NCI-H524 (cell line): ENCODE measurements at regions not wholly inside any gene's neighbourhood (a gene's known extent, or its start where the extent isn't known, plus 50 kb on each side); places are given as distances from the start of the nearest gene placed in this dataset.
"Not testable (repeated sequence)": the region's sequence is repeated elsewhere in the genome, so short reads cannot be mapped to it uniquely, and the experiment has no call there.

Source experiments
- DNase-seq, 2 experiments: peaks; one replicate each; lab custom pipeline; 2025; lab: John Stamatoyannopoulos, UW

DNA sequence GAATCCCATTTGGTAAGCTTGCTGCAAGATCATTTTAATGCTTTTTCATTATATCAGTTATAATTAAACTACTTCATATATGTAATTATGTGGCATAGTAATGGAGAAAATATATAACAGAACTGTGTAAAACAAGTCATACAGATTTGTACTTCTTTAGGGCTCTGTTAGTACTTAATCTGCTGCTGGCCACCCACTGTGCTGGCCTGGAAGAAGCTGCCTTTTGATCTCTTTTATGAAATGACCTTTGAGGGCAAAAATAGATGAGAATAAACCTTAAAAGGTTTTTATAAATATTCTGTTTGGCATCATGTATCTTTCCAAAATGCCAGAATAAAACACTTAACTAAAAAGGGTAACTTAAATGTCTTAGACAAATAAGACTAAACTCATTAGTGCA lies 262.9 kb downstream of the ZIC1 start:
- DNase-seq, result peak in 1 of 2 experiments; percentile 23

DNA sequence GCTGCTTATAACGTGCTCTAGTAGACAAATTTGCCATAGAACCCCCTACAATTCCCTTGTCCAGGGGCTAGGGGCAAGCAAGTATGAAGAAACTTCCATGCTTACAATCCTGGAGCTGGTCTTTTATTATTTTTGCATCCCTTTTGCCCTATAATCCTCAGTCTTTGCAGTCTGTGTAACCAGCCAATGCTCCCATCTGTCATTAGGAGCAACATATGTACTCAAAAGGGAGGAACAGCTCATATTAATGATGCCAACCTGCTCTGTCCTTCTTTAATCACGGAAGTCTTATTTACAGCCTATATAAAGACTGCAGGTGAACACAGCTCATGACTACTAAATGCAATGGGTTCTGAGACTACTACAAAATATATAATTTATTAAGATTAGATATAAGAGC lies 263.3 kb downstream of the ZIC1 start:
- DNase-seq, result peak; percentile 80 to 90

DNA sequence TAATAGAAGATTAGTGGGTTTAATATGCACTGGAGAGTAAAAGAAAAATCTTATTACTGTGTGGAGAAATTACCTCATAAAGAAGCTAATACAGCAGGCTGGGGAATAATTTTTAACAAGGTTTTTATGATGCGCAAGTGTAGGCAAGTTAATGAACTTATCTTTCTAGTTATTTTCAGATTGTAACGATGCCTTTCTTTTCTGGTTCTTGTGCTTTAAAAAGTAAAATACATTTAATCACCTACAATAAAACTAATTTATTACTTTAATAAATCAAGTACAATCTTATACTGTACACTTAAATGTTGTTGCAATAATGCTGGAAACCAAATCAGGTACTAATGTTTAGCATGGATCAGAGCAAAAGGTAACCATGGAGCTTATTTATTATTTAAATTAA lies 266.6 kb downstream of the ZIC1 start:
- DNase-seq, result no peak

DNA sequence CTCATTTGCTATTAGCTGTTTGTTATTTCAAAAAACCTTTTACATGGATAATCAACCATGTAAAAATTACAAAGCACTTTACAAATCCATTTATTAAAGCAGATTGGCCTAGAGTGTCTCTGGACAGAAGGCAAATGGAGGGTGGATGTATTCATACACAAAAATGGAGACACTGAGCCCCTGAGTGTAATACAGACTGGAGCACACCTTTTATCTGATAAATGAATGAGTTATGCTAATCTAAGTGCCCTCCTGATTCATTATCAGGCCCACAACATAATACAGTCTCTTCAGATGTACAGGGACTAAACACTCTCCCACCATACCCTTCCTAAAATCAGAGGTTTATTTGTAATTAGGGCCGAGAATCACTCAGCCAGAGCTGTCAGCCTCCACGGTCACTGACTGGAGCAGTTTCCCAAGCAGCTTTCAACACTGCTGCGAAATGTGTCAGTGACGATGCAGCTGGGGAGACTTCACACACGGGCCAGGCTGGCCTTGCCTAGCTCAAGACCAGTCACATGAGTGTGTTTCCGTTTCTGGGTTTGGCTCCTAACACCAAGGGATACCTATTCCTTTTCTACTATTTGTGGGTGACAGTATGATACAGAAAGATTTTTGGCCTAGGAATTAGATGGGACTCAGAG lies 271.8 kb downstream of the ZIC1 start:
- peak in 1 of 2 experiments; percentile 20 for DNase-seq

DNA sequence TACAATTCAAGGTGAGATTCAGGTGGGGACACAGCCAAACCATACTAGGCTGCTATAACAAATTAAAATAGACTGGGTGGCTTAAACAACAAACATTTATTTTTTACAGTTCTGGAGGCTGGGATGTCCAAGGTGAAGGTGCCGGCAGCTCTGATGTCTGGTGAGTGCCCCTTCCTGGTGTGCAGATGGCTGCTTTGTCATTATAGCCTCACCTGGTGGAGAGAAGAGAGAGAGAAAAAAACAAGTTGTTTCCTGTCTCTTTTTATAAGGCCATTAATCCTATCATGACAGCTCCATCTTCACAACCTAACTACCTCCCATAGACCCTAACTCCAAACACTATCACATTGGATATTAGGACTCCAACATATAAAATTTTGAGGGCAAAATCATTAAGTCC lies 279.7 kb downstream of the ZIC1 start:
- DNase-seq, result peak in 1 of 2 experiments; percentile 17

DNA sequence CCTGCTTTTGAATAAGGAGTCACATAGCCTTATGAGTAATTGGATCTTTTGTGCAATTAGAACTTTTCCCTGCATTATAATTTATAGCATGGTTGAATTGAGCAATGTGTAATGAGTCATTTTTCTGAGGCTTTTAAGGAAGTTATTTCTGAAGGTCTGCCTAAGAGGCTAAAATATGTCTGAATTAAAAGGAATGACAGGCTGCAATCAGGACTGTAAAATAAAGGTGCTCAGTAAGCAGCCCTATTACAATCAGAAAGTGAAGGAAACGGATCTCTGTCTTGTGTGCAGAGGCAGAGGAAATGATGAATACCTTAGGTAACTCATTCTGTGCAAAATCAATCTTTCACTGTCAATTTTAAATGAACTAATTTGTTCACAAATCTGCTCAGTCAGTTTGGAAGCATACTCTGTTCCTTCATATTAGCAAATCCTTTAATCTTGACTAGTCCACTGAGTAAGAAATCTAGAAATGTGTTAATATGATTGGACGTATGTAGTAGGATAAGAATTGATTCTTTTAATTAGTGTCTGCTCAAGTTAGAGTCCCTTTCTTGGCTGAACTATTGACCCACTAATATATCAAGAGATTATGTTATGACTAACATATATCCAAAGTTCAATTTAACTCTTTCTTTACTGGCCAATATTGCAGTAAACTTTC lies 290.1 kb downstream of the ZIC1 start:
- no peak for DNase-seq

DNA sequence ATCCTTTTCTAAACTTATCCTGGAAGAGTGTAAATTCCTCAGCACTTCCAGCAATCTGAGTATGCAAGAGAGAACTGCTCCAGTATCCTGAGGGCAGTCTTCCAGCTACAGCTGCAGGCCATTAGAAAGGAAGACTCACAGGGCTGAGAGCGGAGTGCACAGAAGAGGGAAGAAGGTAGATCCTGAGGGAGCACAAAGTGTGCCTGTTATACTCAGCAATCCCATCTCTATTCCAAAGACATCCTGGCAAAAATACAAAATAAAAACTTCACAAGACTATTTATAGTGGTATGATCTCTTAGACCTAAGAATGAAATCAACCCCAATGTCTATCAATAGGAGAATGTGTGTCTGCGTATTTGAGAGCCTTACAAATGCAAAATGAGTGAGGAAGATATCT lies 292.0 kb downstream of the ZIC1 start:
- no peak for DNase-seq

DNA sequence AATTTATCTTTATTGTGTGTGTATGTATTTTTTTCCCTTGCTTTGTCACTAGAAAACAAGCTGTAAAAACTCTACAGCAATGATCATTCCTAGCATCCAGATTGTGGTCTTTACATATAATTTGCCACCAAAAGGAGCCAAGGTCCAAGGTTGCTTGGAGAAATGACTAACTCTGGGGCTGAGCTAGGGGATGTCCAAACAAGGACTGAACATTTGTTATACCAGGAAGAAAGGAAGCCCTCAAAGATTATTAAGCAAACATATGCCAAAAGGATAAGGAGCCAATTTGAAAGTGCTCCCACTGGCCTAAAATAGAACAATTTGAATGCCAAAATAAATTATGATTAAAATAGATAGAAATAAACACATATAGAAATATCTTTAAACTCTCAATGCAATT lies 293.3 kb downstream of the ZIC1 start:
- no peak for DNase-seq

DNA sequence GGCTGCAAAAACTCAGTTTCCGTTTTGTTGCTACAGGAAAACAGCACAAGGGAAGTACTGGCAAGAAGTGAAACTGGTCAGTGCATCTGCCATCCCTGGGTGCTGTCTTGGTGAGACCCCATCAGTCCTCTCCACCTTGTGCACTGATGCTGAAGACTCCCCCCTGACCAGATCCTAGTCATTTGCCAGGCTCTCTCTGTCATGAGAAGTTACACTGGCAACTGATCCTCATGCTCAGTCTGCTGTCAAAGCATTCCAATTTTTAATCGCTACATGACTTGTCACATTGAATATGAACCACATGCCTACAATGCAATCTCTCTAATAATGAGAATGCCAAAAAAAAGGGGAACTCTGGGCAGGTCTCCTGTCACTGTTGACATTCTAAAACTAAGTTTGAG lies 296.5 kb downstream of the ZIC1 start:
- DNase-seq, result no peak

DNA sequence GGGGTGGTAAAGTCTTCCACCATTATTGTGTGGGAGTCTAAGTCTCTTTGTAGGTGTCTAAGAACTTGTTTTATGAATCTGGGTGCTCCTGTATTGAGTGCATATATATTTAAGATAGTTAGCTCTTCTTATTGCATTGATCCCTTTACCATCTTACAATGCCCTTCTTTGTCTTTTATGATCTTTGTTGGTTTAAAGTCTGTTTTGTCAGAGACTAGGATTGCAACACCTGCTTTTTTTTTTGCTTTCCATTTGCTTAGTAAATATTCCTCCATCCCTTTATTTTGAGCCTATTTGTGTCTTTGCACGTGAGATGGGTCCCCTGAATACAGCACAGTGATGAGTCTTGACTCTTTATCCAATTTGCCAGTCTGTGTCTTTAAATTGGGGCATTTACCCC lies 301.6 kb downstream of the ZIC1 start:
- DNase-seq, result not testable (repeated sequence)

DNA sequence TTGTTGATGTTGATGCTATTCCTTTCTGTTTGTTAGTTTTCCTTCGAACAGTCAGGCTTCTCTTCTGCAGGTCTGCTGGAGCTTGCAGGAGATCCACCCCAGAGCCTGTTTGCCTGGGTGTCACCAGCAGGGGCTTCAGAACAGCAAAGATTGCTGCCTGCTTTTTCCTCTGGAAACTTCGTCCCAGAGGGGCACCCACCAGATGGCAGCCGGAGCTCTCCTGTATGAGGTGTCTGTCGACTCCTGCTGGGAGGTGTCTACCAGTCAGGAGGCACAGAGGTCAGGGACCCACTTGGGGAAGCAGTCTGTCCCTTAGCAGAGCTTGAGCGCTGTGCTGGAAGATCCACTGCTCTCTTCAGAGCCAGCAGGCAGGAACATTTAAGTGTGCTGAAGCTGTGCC lies 303.2 kb downstream of the ZIC1 start:
- DNase-seq, result peak; percentile 43 to 76

DNA sequence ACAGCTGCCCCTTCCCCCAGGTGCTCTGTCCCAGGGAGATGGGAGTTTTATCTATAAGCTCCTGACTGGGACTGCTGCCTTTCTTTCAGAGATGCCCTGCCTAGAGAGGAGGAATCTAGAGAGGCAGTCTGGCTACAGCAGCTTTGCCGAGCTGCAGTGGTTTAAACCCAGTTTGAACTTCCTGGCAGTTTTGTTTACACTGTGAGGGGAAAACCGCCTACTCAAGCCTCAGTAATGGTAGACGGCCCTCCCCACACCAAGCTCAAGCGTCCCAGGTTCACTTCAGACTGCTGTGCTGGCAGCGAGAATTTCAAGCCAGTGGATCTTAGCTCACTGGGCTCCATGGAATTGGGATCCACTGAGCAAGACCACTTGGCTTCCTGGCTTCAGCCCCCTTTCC lies 303.6 kb downstream of the ZIC1 start:
- DNase-seq, result not testable (repeated sequence)

DNA sequence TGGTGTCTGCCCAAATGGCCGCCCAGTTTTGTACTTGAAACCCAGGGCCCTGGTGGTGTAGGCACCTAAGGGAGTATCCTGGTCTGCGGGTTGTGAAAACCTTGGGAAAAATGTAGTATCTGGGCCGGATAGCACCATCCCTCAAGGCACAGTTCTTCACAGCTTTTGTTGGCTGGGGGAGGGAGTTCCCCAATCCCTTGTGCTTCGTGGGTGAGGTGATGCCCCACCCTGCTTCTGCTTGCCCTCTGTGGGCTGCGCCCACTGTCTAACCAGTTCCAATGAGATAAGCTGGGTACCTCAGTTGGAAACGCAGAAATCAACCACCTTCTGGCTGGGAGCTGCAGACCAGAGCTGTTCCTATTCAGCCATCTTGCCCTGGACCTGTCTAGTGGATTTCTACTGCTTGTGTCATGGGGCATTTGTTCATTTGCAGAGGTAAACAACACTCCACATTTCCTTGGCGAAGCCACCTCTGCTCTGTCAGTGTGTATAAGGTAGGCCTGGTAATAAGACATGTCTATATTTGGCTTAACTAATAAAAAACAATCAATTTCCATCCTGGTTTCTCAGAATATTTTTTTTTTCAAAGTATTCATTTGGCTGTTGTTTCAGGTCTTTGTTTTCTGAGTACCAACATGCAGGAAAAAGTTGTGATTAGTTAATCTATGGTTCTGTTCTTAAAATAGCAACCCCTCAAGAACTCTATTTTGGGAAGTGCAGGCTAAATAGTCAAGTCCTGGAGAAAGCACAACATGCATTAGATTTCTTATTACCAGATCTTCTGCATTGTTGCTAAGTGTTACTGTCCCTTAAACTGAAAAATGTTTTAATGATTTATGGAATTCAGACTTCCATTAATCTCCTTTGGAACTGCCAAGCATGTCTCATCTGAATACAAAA lies 304.3 kb downstream of the ZIC1 start:
- DNase-seq, result no peak

DNA sequence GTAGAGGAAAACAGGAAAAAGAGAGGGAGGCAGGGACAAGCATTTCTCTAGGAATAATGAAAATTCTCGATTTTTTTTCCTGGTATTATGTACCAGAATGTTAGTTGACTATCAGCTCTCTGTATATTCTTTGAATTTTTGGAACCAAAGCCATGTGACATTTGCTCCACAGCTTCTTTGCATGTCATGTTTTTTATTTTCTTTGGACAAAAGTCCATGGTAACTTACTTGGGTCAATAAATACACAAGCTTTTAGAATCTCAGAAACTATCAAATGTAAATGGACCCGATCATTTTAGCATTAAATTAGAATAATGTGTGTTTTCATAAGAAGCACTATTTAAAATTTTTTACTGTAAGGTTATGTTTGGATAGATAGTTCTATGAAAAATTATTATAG lies 320.5 kb downstream of the ZIC1 start:
- DNase-seq, result no peak

DNA sequence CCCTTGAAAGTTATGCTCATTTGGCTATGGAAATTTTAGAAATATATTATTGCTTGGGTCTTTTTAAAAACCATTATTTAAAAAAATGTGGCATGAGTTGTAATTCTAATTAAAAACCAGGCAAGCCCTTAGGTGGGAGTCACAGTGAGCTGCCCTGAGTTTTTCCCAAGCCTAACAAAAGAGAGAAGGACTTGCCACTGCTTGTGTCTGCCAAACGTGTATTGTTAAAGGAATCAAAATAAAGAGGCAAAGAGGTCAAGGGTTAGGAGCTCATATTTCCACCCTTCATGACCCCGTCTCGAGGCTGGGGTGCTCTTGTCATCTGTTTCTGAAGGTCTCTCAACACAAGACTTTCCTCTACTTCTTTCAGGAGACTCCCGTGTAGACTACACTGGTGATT lies 321.1 kb downstream of the ZIC1 start:
- no peak for DNase-seq

DNA sequence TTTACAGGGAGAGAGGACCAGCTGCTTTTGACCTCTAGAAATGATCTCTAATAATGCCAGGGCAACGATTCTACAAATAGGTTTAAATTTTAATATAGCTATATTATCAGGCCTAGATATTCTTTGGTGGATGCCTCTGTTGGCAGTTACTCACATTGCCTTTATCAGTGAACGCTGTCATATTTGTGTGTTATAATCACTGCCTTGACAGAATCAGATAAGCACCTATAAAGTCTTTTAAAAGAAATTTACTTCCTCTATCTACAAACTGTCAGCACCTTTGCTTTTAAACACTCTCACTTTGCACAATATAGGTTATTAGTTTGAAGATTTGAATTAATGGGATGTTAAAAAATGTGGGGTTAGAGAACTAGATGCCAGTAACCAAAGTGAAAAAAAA lies 324.1 kb downstream of the ZIC1 start:
- DNase-seq, result no peak

DNA sequence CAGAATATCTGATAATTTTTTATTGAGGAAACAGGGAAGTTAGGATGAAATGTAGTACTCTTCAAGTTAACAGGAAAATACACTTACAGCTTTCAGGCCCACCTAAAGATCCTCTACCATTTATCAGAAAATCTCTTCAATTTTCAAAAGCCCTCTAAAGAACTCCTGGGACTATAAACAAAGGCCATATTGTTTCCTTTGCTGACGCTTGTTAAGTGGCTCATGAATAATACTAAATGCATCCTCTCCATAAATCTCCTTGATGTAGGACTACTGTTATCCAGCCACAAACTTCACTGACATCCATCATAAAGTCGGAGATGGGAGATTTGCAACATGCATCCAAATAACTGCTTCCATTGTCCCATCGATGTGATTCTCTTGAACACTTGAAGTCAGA lies 326.5 kb downstream of the ZIC1 start:
- peak in 1 of 2 experiments; percentile 36 for DNase-seq

DNA sequence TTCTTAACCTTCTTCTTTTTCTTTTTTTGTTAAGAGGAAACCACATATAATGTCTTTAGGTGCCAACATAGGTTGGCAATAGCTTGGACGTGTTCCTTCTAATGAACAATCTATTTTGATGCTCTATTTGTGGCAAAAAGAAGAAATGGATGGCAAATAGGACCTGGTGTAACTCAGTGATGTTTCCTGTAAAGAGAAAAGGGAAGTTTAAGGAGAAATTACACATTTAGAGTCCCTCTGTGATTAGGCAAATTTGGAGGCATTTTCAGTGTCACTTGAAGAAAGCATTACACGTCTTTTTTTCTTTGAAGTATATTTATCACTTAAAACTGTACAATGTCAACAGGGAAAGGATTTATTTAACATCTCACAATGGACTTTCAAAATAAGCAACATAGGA lies 327.1 kb downstream of the ZIC1 start:
- DNase-seq, result no peak

DNA sequence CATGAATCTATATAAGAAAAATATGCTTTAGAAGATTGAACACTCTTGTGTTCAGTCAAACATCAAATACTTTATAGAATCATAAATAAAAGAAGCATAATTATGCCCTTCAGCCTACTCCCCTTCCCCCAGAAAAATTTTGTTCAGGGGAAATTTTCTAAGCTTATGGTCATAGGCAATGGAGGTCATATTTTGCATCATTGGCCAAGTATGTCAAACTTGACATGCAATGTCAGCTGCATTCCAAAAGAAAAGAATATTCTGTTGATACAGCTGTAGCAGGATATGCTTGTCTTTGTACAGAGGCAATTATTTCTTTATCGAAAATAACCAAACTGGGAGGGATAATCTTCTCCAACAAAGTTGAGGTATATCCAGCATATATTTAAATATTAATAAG lies 328.2 kb downstream of the ZIC1 start:
- DNase-seq, result no peak

DNA sequence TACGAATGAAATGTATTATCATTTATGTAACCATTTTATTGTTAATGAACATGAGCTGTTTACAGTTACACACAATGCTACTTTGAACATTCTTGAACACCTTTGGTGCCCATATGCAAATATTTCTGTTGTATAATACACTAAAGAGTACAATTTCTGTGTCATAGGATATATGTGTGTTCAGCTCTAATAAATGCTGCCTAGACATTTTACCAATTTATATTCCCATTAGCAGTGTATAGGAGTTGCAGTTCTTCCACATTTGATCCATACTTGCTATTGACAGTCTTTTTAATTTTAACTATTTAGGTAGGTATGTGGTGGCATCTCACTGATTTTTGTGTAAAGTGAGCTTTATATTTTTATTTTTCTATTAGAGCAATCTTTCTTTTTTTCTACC lies 331.8 kb downstream of the ZIC1 start:
- no peak for DNase-seq

DNA sequence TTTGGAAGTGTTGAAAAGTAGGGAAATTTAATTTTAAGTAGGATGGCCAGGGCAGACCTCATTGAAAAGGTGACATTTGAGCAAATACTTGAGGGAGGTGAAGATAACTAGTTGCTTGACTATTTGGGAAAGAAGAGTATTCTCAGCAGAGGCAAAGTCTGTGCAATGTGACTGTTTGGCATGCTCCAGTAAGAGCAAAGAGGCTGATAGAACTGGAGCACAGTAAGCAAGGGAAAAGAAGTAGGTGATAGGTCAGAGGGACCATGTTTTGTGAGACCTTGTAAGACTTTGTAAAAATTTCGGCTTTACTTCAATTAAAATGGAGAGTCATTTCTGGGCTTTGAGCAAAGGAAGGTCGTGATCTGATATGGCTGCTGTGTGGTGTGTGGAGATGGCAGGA lies 335.8 kb downstream of the ZIC1 start:
- no peak for DNase-seq

DNA sequence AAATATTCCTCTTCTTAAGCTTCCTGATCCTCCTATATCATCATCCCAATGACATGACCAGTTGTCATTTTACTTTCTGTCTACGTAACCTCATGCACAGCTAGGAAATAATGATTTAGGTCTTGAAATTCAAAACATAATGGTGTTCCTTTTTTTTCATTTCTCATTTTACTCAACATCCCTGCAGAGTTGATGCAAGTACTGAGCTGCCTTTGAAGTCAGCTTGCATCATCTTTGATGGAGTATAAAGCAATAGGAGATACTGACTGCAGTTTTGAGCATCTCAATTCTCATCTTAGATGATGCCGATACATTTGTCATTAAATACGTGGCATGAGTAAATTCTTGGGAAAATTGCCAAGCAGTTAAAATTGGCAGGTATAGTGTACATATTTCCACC lies 346.1 kb downstream of the ZIC1 start:
- DNase-seq, result no peak

DNA sequence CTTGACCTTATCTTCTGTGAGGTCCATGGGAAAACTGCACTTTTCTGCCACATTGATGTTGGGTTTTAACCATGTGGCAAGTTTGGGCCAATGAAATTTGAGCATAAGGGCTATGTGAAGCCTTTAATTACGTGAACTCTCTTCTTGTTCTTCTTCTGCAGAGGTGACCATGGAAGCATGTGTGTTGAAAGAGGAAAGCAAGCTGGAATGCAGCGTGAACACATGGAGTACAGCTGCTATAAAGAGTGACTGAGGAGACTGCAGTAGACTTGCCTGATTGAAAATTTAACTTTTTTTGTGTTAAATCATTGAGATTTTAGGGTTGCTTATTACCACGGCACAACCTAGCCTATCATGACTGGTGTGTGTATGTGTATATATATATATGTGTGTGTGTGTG lies 347.3 kb downstream of the ZIC1 start:
- no peak for DNase-seq
